ENCODE measurements at regions not wholly inside any gene's neighbourhood (a gene's known extent, or its start where the extent isn't known, plus 50 kb on each side); places are given as distances from the start of the nearest gene placed in this dataset.

DNA sequence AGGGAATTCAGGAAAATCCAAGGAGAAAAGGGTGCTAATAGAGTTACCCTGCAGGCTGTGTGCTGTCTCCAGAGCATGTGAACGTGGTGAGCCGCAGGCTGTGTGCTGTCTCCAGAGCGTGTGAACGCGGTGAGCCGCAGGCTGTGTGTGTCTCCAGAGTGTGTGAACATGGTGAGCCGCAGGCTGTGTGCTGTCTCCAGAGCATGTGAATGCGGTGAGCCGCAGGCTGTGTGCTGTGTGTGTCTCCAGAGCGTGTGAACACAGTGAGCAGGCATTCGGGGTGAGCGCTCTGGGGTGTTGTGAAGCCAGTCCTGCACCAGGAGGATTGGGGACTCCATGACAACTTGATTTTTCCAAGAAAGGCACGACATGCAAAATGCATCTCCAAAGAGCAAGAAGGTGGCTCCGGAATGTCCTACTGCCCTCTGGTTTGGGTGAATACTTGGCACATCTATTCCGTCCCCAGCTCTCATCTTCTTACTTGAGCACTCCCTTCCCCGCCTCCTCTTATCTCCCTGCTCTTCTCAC lies 407.9 kb upstream of the SHH start:
- H3K4me2 ChIP-seq (ENCODE audit: low read depth, low read length, poor library complexity, severe bottlenecking): no peak overlapping the region
- H3K27me3 ChIP-seq (ENCODE audit: low read length): no peaks in the 10 kb centered on the region
- TF ChIP-seq, protein P1, sequence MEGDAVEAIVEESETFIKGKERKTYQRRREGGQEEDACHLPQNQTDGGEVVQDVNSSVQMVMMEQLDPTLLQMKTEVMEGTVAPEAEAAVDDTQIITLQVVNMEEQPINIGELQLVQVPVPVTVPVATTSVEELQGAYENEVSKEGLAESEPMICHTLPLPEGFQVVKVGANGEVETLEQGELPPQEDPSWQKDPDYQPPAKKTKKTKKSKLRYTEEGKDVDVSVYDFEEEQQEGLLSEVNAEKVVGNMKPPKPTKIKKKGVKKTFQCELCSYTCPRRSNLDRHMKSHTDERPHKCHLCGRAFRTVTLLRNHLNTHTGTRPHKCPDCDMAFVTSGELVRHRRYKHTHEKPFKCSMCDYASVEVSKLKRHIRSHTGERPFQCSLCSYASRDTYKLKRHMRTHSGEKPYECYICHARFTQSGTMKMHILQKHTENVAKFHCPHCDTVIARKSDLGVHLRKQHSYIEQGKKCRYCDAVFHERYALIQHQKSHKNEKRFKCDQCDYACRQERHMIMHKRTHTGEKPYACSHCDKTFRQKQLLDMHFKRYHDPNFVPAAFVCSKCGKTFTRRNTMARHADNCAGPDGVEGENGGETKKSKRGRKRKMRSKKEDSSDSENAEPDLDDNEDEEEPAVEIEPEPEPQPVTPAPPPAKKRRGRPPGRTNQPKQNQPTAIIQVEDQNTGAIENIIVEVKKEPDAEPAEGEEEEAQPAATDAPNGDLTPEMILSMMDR (IDR thresholded peaks at IDR 0.05; ENCODE audit: insufficient read depth, low read length, poor library complexity, severe bottlenecking): no peak
- no peak for TF ChIP-seq EZH2phosphoT487 (conservative IDR thresholded peaks at IDR 0.05; ENCODE audit: low read length)
- no peak overlapping the region for H3K27ac ChIP-seq (ENCODE audit: low read depth, low read length)
- no peaks in the 10 kb centered on the region for H3F3A ChIP-seq (ENCODE audit: insufficient read depth)
- no peak overlapping the region for H3K9ac ChIP-seq (ENCODE audit: low read length)
- H3K79me2 ChIP-seq (ENCODE audit: insufficient read depth, low read length): no peaks in the 10 kb centered on the region
- no peaks in the 10 kb centered on the region for H3K9me2 ChIP-seq (replicated peaks; ENCODE audit: insufficient read depth, low read length)
- H3K9me3 ChIP-seq (ENCODE audit: insufficient read depth, low read length): no peaks in the 10 kb centered on the region
- no peak overlapping the region for H2AFZ ChIP-seq (ENCODE audit: low read depth, low read length, severe bottlenecking)
- H3K36me3 ChIP-seq (ENCODE audit: low read length): no peaks in the 10 kb centered on the region
- H4K20me1 ChIP-seq (ENCODE audit: low read depth, low read length): no peaks in the 10 kb centered on the region
- H3K4me3 ChIP-seq (ENCODE audit: insufficient read depth, low read length, poor library complexity, severe bottlenecking): no peak overlapping the region

DNA sequence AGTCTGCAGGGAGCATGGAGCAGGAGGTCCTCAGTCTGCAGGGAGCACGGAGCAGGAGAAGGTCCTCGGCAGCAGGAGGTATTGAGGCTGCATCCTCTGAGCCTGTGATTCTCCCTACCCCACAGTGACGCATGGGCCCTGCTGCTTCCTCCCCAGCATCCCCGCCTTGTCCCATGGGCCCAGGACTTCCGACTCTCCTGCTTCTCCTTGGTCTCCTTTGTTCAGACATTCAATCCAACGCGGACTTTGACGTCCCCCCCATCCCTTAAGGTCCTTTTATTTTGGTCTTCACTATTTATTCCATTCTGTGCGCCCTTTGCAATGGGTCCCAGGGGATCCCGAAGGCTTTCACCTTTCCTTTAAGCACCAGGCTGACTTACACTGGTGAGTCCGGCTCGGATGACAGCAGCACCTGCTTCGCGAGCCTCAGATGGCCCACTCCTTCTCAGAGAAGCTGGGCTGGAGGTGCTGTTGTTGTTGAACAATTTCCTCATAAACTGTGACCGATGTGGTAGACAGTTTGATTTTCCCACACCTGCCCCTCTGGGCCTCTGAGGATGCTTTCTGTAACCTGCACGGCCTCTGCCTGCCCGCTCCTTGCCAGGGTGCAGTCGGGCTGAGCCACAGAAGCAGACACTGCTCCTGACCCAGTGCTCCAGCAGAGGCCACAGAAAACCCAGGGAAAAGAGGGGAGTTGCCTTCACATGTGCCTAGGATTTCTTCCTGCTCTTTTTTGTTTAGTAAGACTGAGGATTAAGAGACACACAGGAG lies 407.2 kb upstream of the SHH start:
- Histone ChIP-seq H3K9ac (ENCODE audit: low read length) (no peak overlapping the region), H3K4me3 (ENCODE audit: insufficient read depth, low read length, poor library complexity, severe bottlenecking) (no peak overlapping the region), H3K4me2 (ENCODE audit: low read depth, low read length, poor library complexity, severe bottlenecking) (no peak overlapping the region), H3K79me2 (ENCODE audit: insufficient read depth, low read length) (no peaks in the 10 kb centered on the region), H4K20me1 (ENCODE audit: low read depth, low read length) (no peaks in the 10 kb centered on the region), H3K27me3 (ENCODE audit: low read length) (no peaks in the 10 kb centered on the region), H3K9me3 (ENCODE audit: insufficient read depth, low read length) (no peaks in the 10 kb centered on the region), H3K36me3 (ENCODE audit: low read length) (no peaks in the 10 kb centered on the region), H3K9me2 (replicated peaks; ENCODE audit: insufficient read depth, low read length) (no peaks in the 10 kb centered on the region), H3F3A (ENCODE audit: insufficient read depth) (no peaks in the 10 kb centered on the region), H2AFZ (ENCODE audit: low read depth, low read length, severe bottlenecking) (no peak overlapping the region), H3K27ac (ENCODE audit: low read depth, low read length) (no peak overlapping the region)
- no peak for TF ChIP-seq EZH2phosphoT487 (conservative IDR thresholded peaks at IDR 0.05; ENCODE audit: low read length)
- TF ChIP-seq, protein P1 (IDR thresholded peaks at IDR 0.05; ENCODE audit: insufficient read depth, low read length, poor library complexity, severe bottlenecking): no peak

DNA sequence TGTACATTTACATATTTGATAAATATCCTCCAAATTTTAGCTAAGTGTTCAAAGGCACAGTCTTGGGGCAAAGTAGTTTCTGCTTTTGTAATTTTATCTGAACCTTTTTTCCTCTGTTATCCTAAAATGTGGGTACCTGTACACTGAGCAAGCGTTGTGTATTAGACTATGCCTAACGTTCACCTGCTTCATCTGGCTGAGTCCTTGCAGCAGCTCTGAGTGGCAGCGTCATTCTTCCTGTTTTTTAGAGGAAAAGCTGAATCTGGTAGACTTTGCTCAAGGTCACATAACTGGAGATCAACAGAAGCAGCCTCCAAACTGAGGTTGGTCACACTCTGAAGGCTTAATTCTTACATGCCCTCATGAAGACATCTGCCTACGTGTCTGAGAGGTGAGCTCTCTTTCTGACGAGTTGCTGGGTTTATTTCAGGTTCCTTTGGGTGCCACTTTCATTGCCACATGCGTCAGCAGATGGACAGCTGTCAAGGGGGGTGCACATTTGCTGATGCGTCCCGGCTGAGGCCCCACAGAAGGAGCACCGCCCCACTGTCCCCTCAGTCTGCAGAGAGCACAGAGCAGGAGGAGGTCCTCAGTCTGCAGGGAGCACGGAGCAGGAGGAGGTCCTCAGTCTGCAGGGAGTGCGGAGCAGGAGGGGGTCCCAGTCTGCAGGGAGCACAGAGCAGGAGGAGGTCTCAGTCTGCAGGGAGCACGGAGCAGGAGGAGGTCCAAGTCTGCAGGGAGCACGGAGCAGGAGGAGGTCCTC lies 406.5 kb upstream of the SHH start:
- no peak overlapping the region for H3K27ac ChIP-seq (ENCODE audit: low read depth, low read length)
- H3K9me3 ChIP-seq (ENCODE audit: insufficient read depth, low read length): no peaks in the 10 kb centered on the region
- H3K4me2 ChIP-seq (ENCODE audit: low read depth, low read length, poor library complexity, severe bottlenecking): no peak overlapping the region
- no peaks in the 10 kb centered on the region for H3K27me3 ChIP-seq (ENCODE audit: low read length)
- no peaks in the 10 kb centered on the region for H3K79me2 ChIP-seq (ENCODE audit: insufficient read depth, low read length)
- no peaks in the 10 kb centered on the region for H3K9me2 ChIP-seq (replicated peaks; ENCODE audit: insufficient read depth, low read length)
- TF ChIP-seq, protein P1 (IDR thresholded peaks at IDR 0.05; ENCODE audit: insufficient read depth, low read length, poor library complexity, severe bottlenecking): no peak
- TF ChIP-seq EZH2phosphoT487 (conservative IDR thresholded peaks at IDR 0.05; ENCODE audit: low read length): no peak
- no peaks in the 10 kb centered on the region for H3F3A ChIP-seq (ENCODE audit: insufficient read depth)
- H2AFZ ChIP-seq (ENCODE audit: low read depth, low read length, severe bottlenecking): no peak overlapping the region
- H4K20me1 ChIP-seq (ENCODE audit: low read depth, low read length): no peaks in the 10 kb centered on the region
- no peak overlapping the region for H3K4me3 ChIP-seq (ENCODE audit: insufficient read depth, low read length, poor library complexity, severe bottlenecking)
- H3K36me3 ChIP-seq (ENCODE audit: low read length): no peaks in the 10 kb centered on the region
- no peak overlapping the region for H3K9ac ChIP-seq (ENCODE audit: low read length)
